ENCODE measurements at regions not wholly inside any gene's neighbourhood (a gene's known extent, or its start where the extent isn't known, plus 50 kb on each side); places are given as distances from the start of the nearest gene placed in this dataset.

GRCh38 chr16:48471435-48471834 is 86.2 kb upstream of the SIAH1 start (continued):
- no peak for TF ChIP-seq ZNF16 (tag by site-specific recombination; IDR thresholded peaks at IDR 0.05; ENCODE audit: low read depth)
- TF ChIP-seq, protein P1, sequence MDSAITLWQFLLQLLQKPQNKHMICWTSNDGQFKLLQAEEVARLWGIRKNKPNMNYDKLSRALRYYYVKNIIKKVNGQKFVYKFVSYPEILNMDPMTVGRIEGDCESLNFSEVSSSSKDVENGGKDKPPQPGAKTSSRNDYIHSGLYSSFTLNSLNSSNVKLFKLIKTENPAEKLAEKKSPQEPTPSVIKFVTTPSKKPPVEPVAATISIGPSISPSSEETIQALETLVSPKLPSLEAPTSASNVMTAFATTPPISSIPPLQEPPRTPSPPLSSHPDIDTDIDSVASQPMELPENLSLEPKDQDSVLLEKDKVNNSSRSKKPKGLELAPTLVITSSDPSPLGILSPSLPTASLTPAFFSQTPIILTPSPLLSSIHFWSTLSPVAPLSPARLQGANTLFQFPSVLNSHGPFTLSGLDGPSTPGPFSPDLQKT (IDR thresholded peaks at IDR 0.05; ENCODE audit: borderline replicate concordance, low read depth, low read length), result no peak
- no peak for TF ChIP-seq GLIS2 (tag by site-specific recombination; IDR thresholded peaks at IDR 0.05)
- no peak for TF ChIP-seq ZNF514 (tag by site-specific recombination; IDR thresholded peaks at IDR 0.05)

- TF ChIP-seq, protein P2, sequence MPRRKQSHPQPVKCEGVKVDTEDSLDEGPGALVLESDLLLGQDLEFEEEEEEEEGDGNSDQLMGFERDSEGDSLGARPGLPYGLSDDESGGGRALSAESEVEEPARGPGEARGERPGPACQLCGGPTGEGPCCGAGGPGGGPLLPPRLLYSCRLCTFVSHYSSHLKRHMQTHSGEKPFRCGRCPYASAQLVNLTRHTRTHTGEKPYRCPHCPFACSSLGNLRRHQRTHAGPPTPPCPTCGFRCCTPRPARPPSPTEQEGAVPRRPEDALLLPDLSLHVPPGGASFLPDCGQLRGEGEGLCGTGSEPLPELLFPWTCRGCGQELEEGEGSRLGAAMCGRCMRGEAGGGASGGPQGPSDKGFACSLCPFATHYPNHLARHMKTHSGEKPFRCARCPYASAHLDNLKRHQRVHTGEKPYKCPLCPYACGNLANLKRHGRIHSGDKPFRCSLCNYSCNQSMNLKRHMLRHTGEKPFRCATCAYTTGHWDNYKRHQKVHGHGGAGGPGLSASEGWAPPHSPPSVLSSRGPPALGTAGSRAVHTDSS (tag by site-specific recombination; IDR thresholded peaks at IDR 0.05), result no peak
- no peak for TF ChIP-seq ZNF169 (tag by site-specific recombination; IDR thresholded peaks at IDR 0.05)
- TF ChIP-seq ZNF324 (tag by site-specific recombination; IDR thresholded peaks at IDR 0.05), result no peak
- TF ChIP-seq ZNF518A (tag by site-specific recombination; conservative IDR thresholded peaks at IDR 0.05; ENCODE audit: low read depth), result no peak
- TF ChIP-seq ZIC2 (tag by site-specific recombination; IDR thresholded peaks at IDR 0.05), result no peak
- no peak for TF ChIP-seq SALL2 (tag by site-specific recombination; IDR thresholded peaks at IDR 0.05; ENCODE audit: borderline replicate concordance)
- TF ChIP-seq ZNF571 (tag by site-specific recombination; IDR thresholded peaks at IDR 0.05), result no peak
- no peak for TF ChIP-seq ZBTB6 (tag by site-specific recombination; IDR thresholded peaks at IDR 0.05)
- TF ChIP-seq ZNF10 (tag by site-specific recombination; IDR thresholded peaks at IDR 0.05), result no peak
- TF ChIP-seq ZNF292 (tag by site-specific recombination; IDR thresholded peaks at IDR 0.05; ENCODE audit: borderline replicate concordance, low read depth), result no peak
- no peak for TF ChIP-seq ZNF157 (tag by site-specific recombination; IDR thresholded peaks at IDR 0.05)
- TF ChIP-seq ZNF266 (tag by site-specific recombination; IDR thresholded peaks at IDR 0.05; ENCODE audit: low read depth), result no peak
- TF ChIP-seq, protein P3, sequence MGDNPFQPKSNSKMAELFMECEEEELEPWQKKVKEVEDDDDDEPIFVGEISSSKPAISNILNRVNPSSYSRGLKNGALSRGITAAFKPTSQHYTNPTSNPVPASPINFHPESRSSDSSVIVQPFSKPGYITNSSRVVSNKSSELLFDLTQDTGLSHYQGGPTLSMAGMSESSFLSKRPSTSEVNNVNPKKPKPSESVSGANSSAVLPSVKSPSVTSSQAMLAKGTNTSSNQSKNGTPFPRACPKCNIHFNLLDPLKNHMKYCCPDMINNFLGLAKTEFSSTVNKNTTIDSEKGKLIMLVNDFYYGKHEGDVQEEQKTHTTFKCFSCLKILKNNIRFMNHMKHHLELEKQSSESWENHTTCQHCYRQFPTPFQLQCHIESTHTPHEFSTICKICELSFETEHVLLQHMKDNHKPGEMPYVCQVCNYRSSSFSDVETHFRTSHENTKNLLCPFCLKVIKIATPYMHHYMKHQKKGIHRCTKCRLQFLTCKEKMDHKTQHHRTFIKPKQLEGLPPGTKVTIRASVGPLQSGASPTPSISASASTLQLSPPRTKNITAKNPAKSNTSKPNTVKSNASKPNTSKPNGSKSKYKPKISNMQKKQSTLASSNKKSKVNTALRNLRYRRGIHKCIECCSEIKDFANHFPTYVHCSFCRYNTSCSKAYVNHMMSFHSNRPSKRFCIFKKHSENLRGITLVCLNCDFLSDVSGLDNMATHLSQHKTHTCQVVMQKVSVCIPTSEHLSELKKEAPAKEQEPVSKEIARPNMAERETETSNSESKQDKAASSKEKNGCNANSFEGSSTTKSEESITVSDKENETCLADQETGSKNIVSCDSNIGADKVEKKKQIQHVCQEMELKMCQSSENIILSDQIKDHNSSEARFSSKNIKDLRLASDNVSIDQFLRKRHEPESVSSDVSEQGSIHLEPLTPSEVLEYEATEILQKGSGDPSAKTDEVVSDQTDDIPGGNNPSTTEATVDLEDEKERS (tag by site-specific recombination; IDR thresholded peaks at IDR 0.05), result no peak
- no peak for TF ChIP-seq HIC1 (tag by site-specific recombination; IDR thresholded peaks at IDR 0.05)
- TF ChIP-seq ZNF645 (tag by site-specific recombination; IDR thresholded peaks at IDR 0.05), result no peak
- no peak for TF ChIP-seq ZNF626 (tag by site-specific recombination; IDR thresholded peaks at IDR 0.05)
- ChIA-PET CTCF (no interaction called here), POLR2A (no interaction called here)
- Histone ChIP-seq H3K36me3 (ENCODE audit: control insufficient read depth in 2 of 2, insufficient read depth in 1 of 2, low read length in 2 of 2) (no peaks in the 10 kb centered on the region), H3K4me3 (ENCODE audit: low read depth, low read length) (no peak overlapping the region), H3K9me3 (ENCODE audit: control insufficient read depth, insufficient read depth, low read depth, low read length) (no peaks in the 10 kb centered on the region), H3K4me1 (ENCODE audit: control insufficient read depth, insufficient read depth, low read length) (no peaks in the 10 kb centered on the region), H3K27ac (ENCODE audit: extremely low read depth, low read depth, low read length) (no peak overlapping the region)
Observed at GRCh38 chr16:48462106-48462740, 77.0 kb upstream of the SIAH1 start.
